Stomach (tissue), 4 donors: ENCODE measurements at regions not wholly inside any gene's neighbourhood (a gene's known extent, or its start where the extent isn't known, plus 50 kb on each side); places are given as distances from the start of the nearest gene placed in this dataset.

ENCODE experiments used
- CTCF ChIP-seq, 7 experiments: fragments of 450-650 bp in 4 of 7; fragments of 200-600 bp in 3 of 7; sonication (generic) in 3 of 7; IDR thresholded peaks; one replicate each; pipeline ENCODE4 v1.5.1; 2016 to 2019; ENCODE audit warnings: antibody characterized with exemption in 7 of 7, control low read depth in 2 of 7, mild to moderate bottlenecking in 1 of 7
- POLR2A ChIP-seq, 4 donors: fragments of 450-650 bp; IDR thresholded peaks; one replicate each; pipeline ENCODE4 v1.6.1; 2016; ENCODE audit warnings: antibody characterized with exemption in 4 of 4, control low read depth in 2 of 4, mild to moderate bottlenecking in 1 of 4, moderate library complexity in 1 of 4
- POLR2AphosphoS5 ChIP-seq, 3 donors: sonication (generic); formaldehyde crosslinking; IDR thresholded peaks; one replicate each; pipeline ENCODE4 v1.6.1; 2016; ENCODE audit warnings: antibody characterized with exemption in 3 of 3

GRCh38 chr3:27559381-27559780 lies 75.2 kb upstream of the SLC4A7 start:
- no peak for TF ChIP-seq CTCF (IDR thresholded peaks at IDR 0.05)
- TF ChIP-seq POLR2AphosphoS5 (IDR thresholded peaks at IDR 0.05) = no peak
- TF ChIP-seq POLR2A (IDR thresholded peaks at IDR 0.05) = no peak
